Smooth muscle cell (in vitro differentiated cells): ENCODE measurements at regions not wholly inside any gene's neighbourhood (a gene's known extent, or its start where the extent isn't known, plus 50 kb on each side); places are given as distances from the start of the nearest gene placed in this dataset.
A peak's percentile ranks its signal among the peaks of the same experiment; 100 is the strongest.

ENCODE experiments used
- DNase-seq: peaks from one replicate; lab custom pipeline; 2025; ENCODE audit not compliant: unreplicated experiment; lab: John Stamatoyannopoulos, UW
- H2AFZ ChIP-seq: fragments of 200-600 bp; sonication (generic); 2 replicates; pipeline ENCODE4 v1.6.0; 2016; ENCODE audit warnings: antibody characterized with exemption, low read depth, mild to moderate bottlenecking
- H3F3A ChIP-seq: fragments of 200-600 bp; sonication (generic); 2 replicates; pipeline ENCODE4 v1.6.0; 2017; ENCODE audit warnings: antibody characterized with exemption, low read depth
- H3K27ac ChIP-seq: fragments of 200-600 bp; sonication (generic); 2 replicates; pipeline ENCODE4 v1.5.1; 2016; ENCODE audit warnings: low read depth, mild to moderate bottlenecking
- H3K27me3 ChIP-seq: fragments of 200-600 bp; sonication (generic); 2 replicates; pipeline ENCODE4 v1.6.1; 2016; ENCODE audit warnings: low read depth, mild to moderate bottlenecking
- H3K36me3 ChIP-seq: fragments of 200-600 bp; sonication (generic); 2 replicates; pipeline ENCODE4 v1.5.1; 2016; ENCODE audit warnings: low read depth
- H3K4me1 ChIP-seq: fragments of 200-600 bp; sonication (generic); 2 replicates; pipeline ENCODE4 v1.5.1; 2016; ENCODE audit warnings: low read depth
- H3K4me2 ChIP-seq: fragments of 200-600 bp; sonication (generic); 2 replicates; pipeline ENCODE4 v1.6.0; 2016; ENCODE audit warnings: mild to moderate bottlenecking
- H3K4me3 ChIP-seq: fragments of 200-600 bp; sonication (generic); 2 replicates; pipeline ENCODE4 v1.5.1; 2016; ENCODE audit warnings: mild to moderate bottlenecking
- H3K79me2 ChIP-seq: fragments of 200-600 bp; sonication (generic); 2 replicates; pipeline ENCODE4 v1.6.0; 2016; ENCODE audit warnings: low read depth, mild to moderate bottlenecking
- H3K9ac ChIP-seq: fragments of 200-600 bp; sonication (generic); 2 replicates; pipeline ENCODE4 v1.6.0; 2016; ENCODE audit warnings: low read depth
- H3K9me3 ChIP-seq: fragments of 200-600 bp; sonication (generic); replicated peaks from 2 replicates; pipeline ENCODE4 v1.5.1; 2016; ENCODE audit warnings: low read depth
- H4K20me1 ChIP-seq: fragments of 200-600 bp; sonication (generic); 2 replicates; pipeline ENCODE4 v1.6.0; 2016; ENCODE audit warnings: low read depth
- CTCF ChIP-seq: fragments of 200-600 bp; sonication (generic); IDR thresholded peaks from 2 replicates; pipeline ENCODE4 v1.5.1; 2017; ENCODE audit warnings: borderline replicate concordance, mild to moderate bottlenecking, antibody characterized with exemption; ENCODE audit not compliant: insufficient read depth, poor library complexity, severe bottlenecking
- WGBS: methylation state at CpG from one replicate; pipeline ENCODE4 v1.1.7; 2016; ENCODE audit warnings: low lambda C conversion rate; 5-methylcytosine and 5-hydroxymethylcytosine counted together

DNA sequence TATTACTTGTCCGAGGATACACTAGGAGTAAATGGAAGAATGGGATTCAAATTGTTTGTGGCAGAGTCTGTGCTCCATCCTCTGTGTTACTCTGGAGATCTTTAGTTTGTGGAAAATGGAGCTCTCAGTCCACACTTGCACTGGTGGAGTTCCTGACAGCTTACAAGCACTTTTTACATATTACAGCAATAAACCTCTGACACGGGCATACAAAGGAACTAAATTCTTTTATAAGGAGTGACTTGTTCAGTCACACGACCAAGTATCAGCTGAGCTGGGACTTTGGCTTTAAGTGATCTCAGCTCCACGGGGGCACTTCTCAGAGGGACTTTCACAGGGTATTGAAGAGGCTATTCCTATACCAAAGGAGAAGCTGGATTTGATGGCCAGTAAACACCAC lies 417.5 kb downstream of the LRIG3 start:
- Histone ChIP-seq H3K36me3 (no peaks in the 10 kb centered on the region), H3K4me3 (no peak overlapping the region), H3K9me3 (no peaks in the 10 kb centered on the region), H3K9ac (peak overlapping the region; percentile 23), H3K27ac (peak overlapping the region; percentile 70), H3K79me2 (no peaks in the 10 kb centered on the region), H3K4me2 (peak overlapping the region; percentile 57), H2AFZ (no peak overlapping the region), H3F3A (peaks cover 14% of the 10 kb centered on the region), H3K4me1 (peaks cover 25% of the 10 kb centered on the region), H3K27me3 (no peaks in the 10 kb centered on the region), H4K20me1 (no peaks in the 10 kb centered on the region)
- TF ChIP-seq CTCF = no peak
- whole genome bisulfite sequencing = 58% methylated on average over 4 of the region's 4 CpGs
- DNase-seq = no peak

GRCh38 chr12:58503731-58504130 lies 416.6 kb downstream of the LRIG3 start:
- no peak for DNase-seq
- Histone ChIP-seq H3K4me2 (no peak overlapping the region), H4K20me1 (no peaks in the 10 kb centered on the region), H3K79me2 (no peaks in the 10 kb centered on the region), H3K4me1 (peaks cover 25% of the 10 kb centered on the region), H3K27me3 (no peaks in the 10 kb centered on the region), H2AFZ (no peak overlapping the region), H3K27ac (peak overlapping the region; percentile 31), H3F3A (peaks cover 14% of the 10 kb centered on the region), H3K9me3 (no peaks in the 10 kb centered on the region), H3K36me3 (no peaks in the 10 kb centered on the region), H3K4me3 (no peak overlapping the region), H3K9ac (no peak overlapping the region)
- 96% methylated on average over 2 of the region's 2 CpGs for WGBS
- no peak for TF ChIP-seq CTCF

DNA sequence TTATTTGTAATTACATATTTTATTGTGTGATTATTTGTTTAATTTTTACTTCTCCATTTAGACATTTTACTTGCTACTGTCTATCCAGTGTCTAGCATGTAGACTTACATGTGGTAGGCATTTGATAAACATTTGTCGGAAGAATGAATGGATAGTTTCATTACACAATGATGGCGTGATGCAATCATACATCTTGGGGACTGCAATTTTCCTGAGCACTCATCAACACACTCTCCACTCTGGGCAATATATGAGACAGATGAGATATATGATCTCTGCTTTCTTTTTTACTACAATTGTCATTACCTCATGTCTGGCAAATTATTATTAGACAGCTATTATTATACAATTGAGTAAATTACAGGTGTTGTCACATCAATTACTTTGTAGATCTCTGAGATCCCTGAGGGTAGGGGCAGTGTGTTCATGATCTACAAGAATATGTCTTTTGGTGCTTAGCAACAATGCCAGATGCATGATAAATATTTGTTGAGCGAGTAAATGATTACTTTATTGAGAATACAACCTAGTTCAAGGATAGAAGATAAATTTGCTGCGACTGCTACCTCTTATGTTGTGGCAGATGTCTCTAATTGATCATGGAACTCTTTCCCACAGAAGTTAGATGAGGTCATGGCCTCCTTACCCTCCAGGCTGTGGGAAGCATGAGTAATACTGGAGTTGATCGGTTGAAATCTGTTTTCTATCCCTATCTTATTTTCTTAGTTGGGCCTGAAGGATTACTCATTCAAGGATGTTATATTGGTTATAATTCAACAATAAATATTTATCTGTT lies 416.0 kb downstream of the LRIG3 start:
- Histone ChIP-seq H2AFZ (no peak overlapping the region), H3K36me3 (no peaks in the 10 kb centered on the region), H3K79me2 (no peaks in the 10 kb centered on the region), H4K20me1 (no peaks in the 10 kb centered on the region), H3F3A (peaks cover 14% of the 10 kb centered on the region), H3K9ac (peak overlapping the region; percentile 4), H3K27ac (peak overlapping the region; percentile 42), H3K4me1 (peaks cover 25% of the 10 kb centered on the region), H3K9me3 (no peaks in the 10 kb centered on the region), H3K4me3 (no peak overlapping the region), H3K4me2 (no peak overlapping the region), H3K27me3 (no peaks in the 10 kb centered on the region)
- WGBS = 47% methylated on average over 5 of the region's 5 CpGs
- TF ChIP-seq CTCF = no peak
- DNase-seq = no peak
